GM21515 (cell line): ENCODE measurements at regions not wholly inside any gene's neighbourhood (a gene's known extent, or its start where the extent isn't known, plus 50 kb on each side); places are given as distances from the start of the nearest gene placed in this dataset.

Experiments
- ATAC-seq: cut with Tn5 transposase; IDR thresholded peaks from one replicate; pipeline ENCODE4 v1.9.1; 2021; ENCODE audit not compliant: unreplicated experiment

GRCh38 chr2:236977063-236977851, 108.4 kb upstream of the COPS8 start:
- ATAC-seq: no peak

- ATAC-seq: no peak
These were observed 107.8 kb upstream of the COPS8 start for GRCh38 chr2:236977852-236978398.

GRCh38 chr2:236979664-236980063, 106.0 kb upstream of the COPS8 start:
- no peak for ATAC-seq

- no peak for ATAC-seq
These were observed 104.7 kb upstream of the COPS8 start for GRCh38 chr2:236980961-236981360.

- ATAC-seq: no peak
These were observed 103.8 kb upstream of the COPS8 start for GRCh38 chr2:236981701-236982485.

GRCh38 chr2:236982693-236983455, 102.8 kb upstream of the COPS8 start:
- no peak for ATAC-seq

GRCh38 chr2:236984046-236984445, 101.6 kb upstream of the COPS8 start:
- no peak for ATAC-seq

GRCh38 chr2:236985761-236986339, 99.8 kb upstream of the COPS8 start:
- no peak for ATAC-seq

- ATAC-seq: no peak
These were observed 99.0 kb upstream of the COPS8 start for GRCh38 chr2:236986524-236987330.

- no peak for ATAC-seq
These were observed 97.5 kb upstream of the COPS8 start for GRCh38 chr2:236988216-236988615.

GRCh38 chr2:236988690-236989624, 96.7 kb upstream of the COPS8 start:
- no peak for ATAC-seq

GRCh38 chr2:236990552-236990951, 95.1 kb upstream of the COPS8 start:
- ATAC-seq: no peak

GRCh38 chr2:236991874-236992273, 93.8 kb upstream of the COPS8 start:
- no peak for ATAC-seq

- ATAC-seq: no peak
These were observed 92.4 kb upstream of the COPS8 start for GRCh38 chr2:236993286-236993685.

- no peak for ATAC-seq
These were observed 91.3 kb upstream of the COPS8 start for GRCh38 chr2:236994361-236994760.

- ATAC-seq: no peak
These were observed 88.5 kb upstream of the COPS8 start for GRCh38 chr2:236997069-236997715.

- ATAC-seq: no peak
These were observed 87.5 kb upstream of the COPS8 start for GRCh38 chr2:236998236-236998635.

- no peak for ATAC-seq
These were observed 86.9 kb upstream of the COPS8 start for GRCh38 chr2:236998758-236999157.
